HUES6 (cell line): ENCODE measurements at regions not wholly inside any gene's neighbourhood (a gene's known extent, or its start where the extent isn't known, plus 50 kb on each side); places are given as distances from the start of the nearest gene placed in this dataset.

Source experiments
- H3K27ac ChIP-seq: 2 replicates; pipeline ENCODE4 v1.7.0; 2013; ENCODE audit warnings: low read depth, mild to moderate bottlenecking, low read length, inconsistent platforms
- H3K27me3 ChIP-seq: 2 replicates; pipeline ENCODE4 v1.6.1; 2013; ENCODE audit warnings: low read length; ENCODE audit not compliant: control insufficient read depth, insufficient read depth
- H3K36me3 ChIP-seq: 2 replicates; pipeline ENCODE4 v1.6.1; 2013; ENCODE audit warnings: low read length; ENCODE audit not compliant: control insufficient read depth, insufficient read depth
- H3K4me1 ChIP-seq: 2 replicates; pipeline ENCODE4 v1.6.1; 2013; ENCODE audit warnings: low read length; ENCODE audit not compliant: control insufficient read depth, insufficient read depth
- H3K4me3 ChIP-seq: 2 replicates; pipeline ENCODE4 v1.5.1; 2013; ENCODE audit warnings: low read depth, low read length
- H3K9ac ChIP-seq: one replicate; pipeline ENCODE4 v1.6.1; 2013; ENCODE audit warnings: mild to moderate bottlenecking, low read length
- H3K9me3 ChIP-seq: 2 replicates; pipeline ENCODE4 v1.6.1; 2013; ENCODE audit warnings: low read depth, low read length; ENCODE audit not compliant: control insufficient read depth, insufficient read depth

- peaks cover 3% of the 10 kb centered on the region; the same call in 1 of the 2 replicates for H3K27me3 ChIP-seq
- H3K27ac ChIP-seq, result no peak overlapping the region
- no peaks in the 10 kb centered on the region for H3K4me1 ChIP-seq
- H3K36me3 ChIP-seq, result no peaks in the 10 kb centered on the region
- no peak overlapping the region for H3K9ac ChIP-seq
- H3K4me3 ChIP-seq, result no peak overlapping the region
- no peaks in the 10 kb centered on the region for H3K9me3 ChIP-seq
These were observed 116.8 kb downstream of the MAFB start for GRCh38 chr20:40572251-40572650.

- Histone ChIP-seq H3K9me3 (no peaks in the 10 kb centered on the region), H3K4me3 (no peak overlapping the region), H3K4me1 (no peaks in the 10 kb centered on the region), H3K27ac (no peak overlapping the region), H3K36me3 (no peaks in the 10 kb centered on the region), H3K9ac (no peak overlapping the region), H3K27me3 (peaks cover 3% of the 10 kb centered on the region; the same call in 1 of the 2 replicates)
These were observed 117.4 kb downstream of the MAFB start for GRCh38 chr20:40571639-40572038.

- Histone ChIP-seq H3K9ac (no peak overlapping the region), H3K27me3 (no peaks in the 10 kb centered on the region), H3K4me1 (no peaks in the 10 kb centered on the region; the same call in 1 of the 2 replicates), H3K4me3 (no peak overlapping the region), H3K9me3 (no peaks in the 10 kb centered on the region), H3K27ac (no peak overlapping the region), H3K36me3 (no peaks in the 10 kb centered on the region)
These were observed 120.8 kb downstream of the MAFB start for GRCh38 chr20:40568200-40568599.

- Histone ChIP-seq H3K36me3 (no peaks in the 10 kb centered on the region), H3K9ac (no peak overlapping the region), H3K4me3 (no peak overlapping the region), H3K9me3 (no peaks in the 10 kb centered on the region), H3K27ac (no peak overlapping the region), H3K4me1 (peaks cover 8% of the 10 kb centered on the region), H3K27me3 (no peaks in the 10 kb centered on the region)
These were observed 123.4 kb downstream of the MAFB start for GRCh38 chr20:40565682-40566040.

- H3K9me3 ChIP-seq, result no peaks in the 10 kb centered on the region
- H3K9ac ChIP-seq, result no peak overlapping the region
- H3K4me3 ChIP-seq, result no peak overlapping the region
- H3K27me3 ChIP-seq, result no peaks in the 10 kb centered on the region
- H3K36me3 ChIP-seq, result no peaks in the 10 kb centered on the region
- no peak overlapping the region for H3K27ac ChIP-seq
- H3K4me1 ChIP-seq, result peaks cover 8% of the 10 kb centered on the region
These were observed 123.9 kb downstream of the MAFB start for GRCh38 chr20:40565001-40565681.

GRCh38 chr20:40563296-40563950 is 125.6 kb downstream of the MAFB start:
- Histone ChIP-seq H3K4me3 (no peak overlapping the region), H3K36me3 (no peaks in the 10 kb centered on the region), H3K4me1 (peaks cover 8% of the 10 kb centered on the region), H3K9me3 (no peaks in the 10 kb centered on the region), H3K27me3 (no peaks in the 10 kb centered on the region), H3K27ac (no peak overlapping the region), H3K9ac (no peak overlapping the region)

GRCh38 chr20:40562031-40562430 is 127.0 kb downstream of the MAFB start:
- no peak overlapping the region for H3K4me3 ChIP-seq
- H3K4me1 ChIP-seq, result peaks cover 8% of the 10 kb centered on the region
- no peak overlapping the region for H3K27ac ChIP-seq
- H3K27me3 ChIP-seq, result no peaks in the 10 kb centered on the region
- no peak overlapping the region for H3K9ac ChIP-seq
- H3K36me3 ChIP-seq, result no peaks in the 10 kb centered on the region
- H3K9me3 ChIP-seq, result no peaks in the 10 kb centered on the region

GRCh38 chr20:40561187-40561586 is 127.8 kb downstream of the MAFB start:
- H3K4me3 ChIP-seq, result no peak overlapping the region

GRCh38 chr20:40558212-40558611 is 130.8 kb downstream of the MAFB start:
- Histone ChIP-seq H3K27me3 (no peaks in the 10 kb centered on the region), H3K4me3 (no peak overlapping the region), H3K36me3 (no peaks in the 10 kb centered on the region), H3K4me1 (peaks cover 8% of the 10 kb centered on the region), H3K9ac (no peak overlapping the region), H3K27ac (no peak overlapping the region), H3K9me3 (0 out of 2 replicates have a peak, but pooled peaks cover 2% of the 10 kb centered on the region)

More at GRCh38 chr20:40561187-40561586, 127.8 kb downstream of the MAFB start:
- Histone ChIP-seq H3K27me3 (no peaks in the 10 kb centered on the region), H3K9ac (no peak overlapping the region), H3K27ac (no peak overlapping the region), H3K4me1 (peaks cover 8% of the 10 kb centered on the region), H3K36me3 (no peaks in the 10 kb centered on the region), H3K9me3 (no peaks in the 10 kb centered on the region)

GRCh38 chr20:40551125-40551530 is 137.9 kb downstream of the MAFB start:
- H3K9me3 ChIP-seq, result 0 out of 2 replicates have a peak, but pooled peaks cover 2% of the 10 kb centered on the region
- no peaks in the 10 kb centered on the region for H3K4me1 ChIP-seq
- H3K27me3 ChIP-seq, result no peaks in the 10 kb centered on the region; the same call in 1 of the 2 replicates
- H3K4me3 ChIP-seq, result no peak overlapping the region
- H3K27ac ChIP-seq, result no peak overlapping the region
- H3K36me3 ChIP-seq, result no peaks in the 10 kb centered on the region
- H3K9ac ChIP-seq, result no peak overlapping the region

GRCh38 chr20:40547483-40548091 is 141.4 kb downstream of the MAFB start:
- no peaks in the 10 kb centered on the region; the same call in 1 of the 2 replicates for H3K27me3 ChIP-seq
- no peak overlapping the region for H3K9ac ChIP-seq
- no peaks in the 10 kb centered on the region for H3K9me3 ChIP-seq
- H3K4me3 ChIP-seq, result no peak overlapping the region
- H3K4me1 ChIP-seq, result no peaks in the 10 kb centered on the region
- H3K36me3 ChIP-seq, result no peaks in the 10 kb centered on the region
- no peak overlapping the region for H3K27ac ChIP-seq
